ENCODE measurements at regions not wholly inside any gene's neighbourhood (a gene's known extent, or its start where the extent isn't known, plus 50 kb on each side); places are given as distances from the start of the nearest gene placed in this dataset.

- no peaks in the 10 kb centered on the region for H3K9me3 ChIP-seq
- no peaks in the 10 kb centered on the region for H3K36me3 ChIP-seq
- no peak overlapping the region for H3K27ac ChIP-seq
- no peaks in the 10 kb centered on the region for H3K27me3 ChIP-seq
- TF ChIP-seq EP300 (IDR thresholded peaks at IDR 0.05) (no peak), POLR2AphosphoS5 (IDR thresholded peaks at IDR 0.05) (no peak), POLR2A (IDR thresholded peaks at IDR 0.05) (no peak), CTCF (IDR thresholded peaks at IDR 0.05) (no peak)
- DNase-seq (no peak), ATAC-seq (ENCODE audit: low FRiP score in 2 of 2) (no peak)
- no peak overlapping the region for H3K4me3 ChIP-seq
- H3K4me1 ChIP-seq: no peaks in the 10 kb centered on the region
- WGBS, 2 donors: 85 to 91% methylated on average over 3 of the region's 3 CpGs
Measured at GRCh38 chr3:170740285-170740684, 129.7 kb downstream of the RPL22L1 start.

GRCh38 chr3:170739410-170739809 is 130.6 kb downstream of the RPL22L1 start:
- ATAC-seq (ENCODE audit: low FRiP score in 2 of 2) (no peak), DNase-seq (no peak)
- TF ChIP-seq POLR2A (IDR thresholded peaks at IDR 0.05) (no peak), EP300 (IDR thresholded peaks at IDR 0.05) (no peak), CTCF (IDR thresholded peaks at IDR 0.05) (no peak), POLR2AphosphoS5 (IDR thresholded peaks at IDR 0.05) (no peak)
- Histone ChIP-seq H3K36me3 (no peaks in the 10 kb centered on the region), H3K4me3 (no peak overlapping the region), H3K9me3 (no peaks in the 10 kb centered on the region), H3K27ac (no peak overlapping the region), H3K4me1 (no peaks in the 10 kb centered on the region), H3K27me3 (no peaks in the 10 kb centered on the region)
- 90 to 91% methylated on average over 4 of the region's 4 CpGs for WGBS, 2 donors

GRCh38 chr3:170738766-170739165 is 131.2 kb downstream of the RPL22L1 start:
- Histone ChIP-seq H3K36me3 (no peaks in the 10 kb centered on the region), H3K4me1 (no peaks in the 10 kb centered on the region), H3K27ac (no peak overlapping the region), H3K9me3 (no peaks in the 10 kb centered on the region), H3K4me3 (no peak overlapping the region), H3K27me3 (no peaks in the 10 kb centered on the region)
- no peak for ATAC-seq (ENCODE audit: low FRiP score in 2 of 2)
- TF ChIP-seq POLR2A (IDR thresholded peaks at IDR 0.05): no peak
- no peak for TF ChIP-seq CTCF (IDR thresholded peaks at IDR 0.05)
- TF ChIP-seq EP300 (IDR thresholded peaks at IDR 0.05): no peak
- TF ChIP-seq POLR2AphosphoS5 (IDR thresholded peaks at IDR 0.05): no peak
- no peak for DNase-seq
- WGBS, 2 donors: 76 to 82% methylated on average over 3 of the region's 3 CpGs

GRCh38 chr3:170737498-170738162 is 132.4 kb downstream of the RPL22L1 start:
- H3K4me3 ChIP-seq: no peak overlapping the region
- 96% methylated on average over 3 of the region's 3 CpGs for WGBS, 2 donors
- no peaks in the 10 kb centered on the region for H3K36me3 ChIP-seq
- DNase-seq (no peak), ATAC-seq (ENCODE audit: low FRiP score in 2 of 2) (no peak)
- no peaks in the 10 kb centered on the region for H3K9me3 ChIP-seq
- TF ChIP-seq POLR2A (IDR thresholded peaks at IDR 0.05) (no peak), CTCF (IDR thresholded peaks at IDR 0.05) (no peak), POLR2AphosphoS5 (IDR thresholded peaks at IDR 0.05) (no peak), EP300 (IDR thresholded peaks at IDR 0.05) (no peak)
- H3K27ac ChIP-seq: no peak overlapping the region
- H3K4me1 ChIP-seq: no peaks in the 10 kb centered on the region
- H3K27me3 ChIP-seq: no peaks in the 10 kb centered on the region

GRCh38 chr3:170735821-170736220 is 134.2 kb downstream of the RPL22L1 start:
- no peak overlapping the region for H3K27ac ChIP-seq
- H3K4me3 ChIP-seq: no peak overlapping the region
- H3K27me3 ChIP-seq: no peaks in the 10 kb centered on the region
- no peaks in the 10 kb centered on the region for H3K4me1 ChIP-seq
- TF ChIP-seq CTCF (IDR thresholded peaks at IDR 0.05) (no peak), EP300 (IDR thresholded peaks at IDR 0.05) (no peak), POLR2A (IDR thresholded peaks at IDR 0.05) (no peak), POLR2AphosphoS5 (IDR thresholded peaks at IDR 0.05) (no peak)
- DNase-seq (no peak), ATAC-seq (ENCODE audit: low FRiP score in 2 of 2) (no peak)
- no peaks in the 10 kb centered on the region for H3K9me3 ChIP-seq
- 90 to 94% methylated on average over 2 of the region's 2 CpGs for WGBS, 2 donors
- H3K36me3 ChIP-seq: no peaks in the 10 kb centered on the region

Measured in upper lobe of left lung (tissue), 6 donors.